GM12801 (cell line): ENCODE measurements at regions not wholly inside any gene's neighbourhood (a gene's known extent, or its start where the extent isn't known, plus 50 kb on each side); places are given as distances from the start of the nearest gene placed in this dataset.

Experiments
- TF ChIP-seq, protein P1 (sequence below): IDR thresholded peaks from one replicate; pipeline ENCODE4 v1.5.1; 2011; ENCODE audit warnings: control low read depth; ENCODE audit not compliant: insufficient read length; ENCODE audit errors: extremely low read depth

DNA sequence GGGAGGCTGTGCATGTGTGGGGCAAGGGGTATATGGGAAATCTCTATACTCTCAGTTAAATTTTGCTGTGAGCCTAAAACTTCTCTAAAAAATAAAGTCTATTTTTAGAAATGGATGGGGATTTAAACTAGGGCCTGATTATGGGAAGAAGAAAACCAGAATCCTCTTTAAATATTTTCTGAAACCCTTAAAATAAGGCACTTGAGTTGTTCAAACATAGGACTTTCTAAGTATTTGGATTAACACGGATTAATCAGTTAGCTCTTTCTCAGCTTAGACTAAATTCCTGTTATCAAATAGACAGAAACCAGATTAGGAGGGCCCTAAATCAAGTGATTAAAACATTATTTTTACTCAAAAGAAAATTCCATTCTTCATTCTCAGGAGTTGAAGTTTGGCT lies 438.4 kb downstream of the EFNA5 start:
- TF ChIP-seq, protein P1, sequence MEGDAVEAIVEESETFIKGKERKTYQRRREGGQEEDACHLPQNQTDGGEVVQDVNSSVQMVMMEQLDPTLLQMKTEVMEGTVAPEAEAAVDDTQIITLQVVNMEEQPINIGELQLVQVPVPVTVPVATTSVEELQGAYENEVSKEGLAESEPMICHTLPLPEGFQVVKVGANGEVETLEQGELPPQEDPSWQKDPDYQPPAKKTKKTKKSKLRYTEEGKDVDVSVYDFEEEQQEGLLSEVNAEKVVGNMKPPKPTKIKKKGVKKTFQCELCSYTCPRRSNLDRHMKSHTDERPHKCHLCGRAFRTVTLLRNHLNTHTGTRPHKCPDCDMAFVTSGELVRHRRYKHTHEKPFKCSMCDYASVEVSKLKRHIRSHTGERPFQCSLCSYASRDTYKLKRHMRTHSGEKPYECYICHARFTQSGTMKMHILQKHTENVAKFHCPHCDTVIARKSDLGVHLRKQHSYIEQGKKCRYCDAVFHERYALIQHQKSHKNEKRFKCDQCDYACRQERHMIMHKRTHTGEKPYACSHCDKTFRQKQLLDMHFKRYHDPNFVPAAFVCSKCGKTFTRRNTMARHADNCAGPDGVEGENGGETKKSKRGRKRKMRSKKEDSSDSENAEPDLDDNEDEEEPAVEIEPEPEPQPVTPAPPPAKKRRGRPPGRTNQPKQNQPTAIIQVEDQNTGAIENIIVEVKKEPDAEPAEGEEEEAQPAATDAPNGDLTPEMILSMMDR: no peak

DNA sequence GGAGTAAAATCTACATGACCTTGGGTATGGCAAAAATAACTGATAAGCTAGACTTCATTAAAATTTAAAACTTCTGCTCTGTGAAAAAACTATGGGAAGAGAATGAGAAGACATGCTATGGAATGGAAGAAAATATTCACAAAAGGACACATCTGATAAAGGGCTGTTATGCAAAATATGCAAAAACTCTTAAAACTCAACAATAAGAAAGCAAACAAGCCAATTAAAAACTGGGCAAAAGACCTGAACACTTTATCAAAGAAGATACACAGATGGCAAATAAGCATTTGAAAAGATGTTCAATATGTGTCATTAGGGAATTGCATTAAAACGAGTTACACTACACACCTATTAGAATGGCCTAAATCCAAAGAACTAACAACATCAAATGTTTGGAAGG lies 439.5 kb downstream of the EFNA5 start:
- TF ChIP-seq, protein P1: no peak

DNA sequence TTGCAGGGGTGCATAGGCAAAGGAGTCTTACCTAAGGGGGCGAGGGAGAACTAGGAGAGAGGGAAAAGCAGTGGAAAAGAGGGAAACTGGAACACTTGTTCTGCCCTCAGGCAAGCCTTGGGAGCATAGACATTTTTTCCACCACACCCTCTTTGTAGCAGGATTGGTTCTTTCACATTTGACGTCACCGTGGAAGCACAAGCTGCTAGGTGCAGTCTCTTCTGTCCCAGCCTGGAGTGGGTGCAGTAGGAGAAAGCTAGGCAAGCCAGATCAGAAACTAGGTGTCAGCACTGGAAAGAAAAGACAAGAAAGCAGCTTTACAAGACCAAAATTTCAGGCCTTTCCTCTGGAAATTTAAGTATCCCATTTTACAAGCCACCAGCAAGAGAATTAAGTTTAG lies 440.4 kb downstream of the EFNA5 start:
- TF ChIP-seq, protein P1: no peak

GRCh38 chr5:107228226-107228625 lies 442.5 kb downstream of the EFNA5 start:
- TF ChIP-seq, protein P1: no peak

DNA sequence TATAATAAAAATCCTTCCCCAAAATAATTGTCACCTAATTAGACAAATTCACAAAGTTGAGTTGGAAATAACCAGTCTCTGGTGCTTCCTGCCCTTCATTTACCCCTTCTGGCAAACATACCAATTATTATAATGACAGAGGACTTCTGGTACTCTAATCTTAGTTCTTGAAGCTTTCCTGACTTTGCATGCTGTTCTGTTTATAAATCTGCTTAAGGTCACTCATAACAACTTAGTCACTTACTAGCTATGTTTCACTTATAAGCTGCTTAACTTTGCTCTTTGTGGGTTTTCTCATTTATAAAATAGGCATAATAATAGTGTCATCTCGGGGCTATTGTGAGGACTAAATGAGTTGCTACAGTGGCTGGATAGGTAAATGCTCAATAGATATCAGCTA lies 446.5 kb downstream of the EFNA5 start:
- TF ChIP-seq, protein P1: no peak

DNA sequence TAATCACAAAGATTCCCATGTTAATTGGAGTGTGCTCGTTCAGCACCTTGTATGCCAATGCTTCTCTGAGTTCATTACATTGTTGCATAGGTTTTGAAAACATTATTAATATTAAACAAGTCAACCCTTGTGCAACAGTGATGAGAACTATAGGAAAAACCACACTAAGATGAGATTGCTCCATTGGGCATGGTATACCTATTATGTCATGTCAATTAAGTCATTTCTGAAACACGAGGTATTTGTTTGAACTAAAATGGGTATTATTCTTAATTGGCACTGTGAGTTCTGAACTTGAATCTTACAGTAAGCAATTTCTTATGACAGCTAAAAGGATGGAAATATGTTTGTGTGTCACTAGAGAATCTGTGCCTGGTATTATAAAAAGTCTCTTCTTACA lies 447.7 kb downstream of the EFNA5 start:
- TF ChIP-seq, protein P1: no peak

DNA sequence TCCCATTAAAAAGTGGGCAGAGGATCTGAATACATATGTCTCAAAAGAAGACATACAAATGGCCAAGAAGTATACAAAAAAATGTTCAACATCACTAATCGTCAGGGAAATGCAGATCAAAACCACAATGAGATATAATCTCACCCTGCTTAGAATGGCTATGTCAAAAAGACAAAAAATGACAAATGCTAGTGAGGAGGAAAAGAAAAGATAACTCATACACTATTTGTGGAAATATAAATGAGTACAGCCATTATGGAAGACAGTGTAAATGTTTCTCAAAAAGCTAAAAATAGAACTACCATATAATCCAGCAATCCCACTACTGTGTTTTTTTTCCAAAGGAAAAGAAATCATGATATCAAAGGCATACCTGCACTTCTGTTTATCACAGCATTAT lies 450.7 kb downstream of the EFNA5 start:
- TF ChIP-seq, protein P1: no peak
